GM23248 (cell line): ENCODE measurements at regions not wholly inside any gene's neighbourhood (a gene's known extent, or its start where the extent isn't known, plus 50 kb on each side); places are given as distances from the start of the nearest gene placed in this dataset.
"Not testable (repeated sequence)": the region's sequence is repeated elsewhere in the genome, so short reads cannot be mapped to it uniquely, and the experiment has no call there.

Experiments used
- DNase-seq: peaks from one replicate; pipeline ENCODE4 v3.0.0-alpha.2; 2015
- H2AFZ ChIP-seq: fragments of 200-600 bp; sonication (generic); 2 replicates; pipeline ENCODE4 v1.6.1; 2016; ENCODE audit warnings: antibody characterized with exemption
- H3F3A ChIP-seq: fragments of 200-600 bp; sonication (generic); 2 replicates; pipeline ENCODE4 v1.6.1; 2016; ENCODE audit warnings: mild to moderate bottlenecking, antibody characterized with exemption, mixed run types; ENCODE audit not compliant: insufficient read depth
- H3K27ac ChIP-seq: fragments of 200-600 bp; sonication (generic); 2 replicates; pipeline ENCODE4 v1.5.1; 2016; ENCODE audit warnings: mild to moderate bottlenecking
- H3K27me3 ChIP-seq: fragments of 200-600 bp; sonication (generic); replicated peaks from 2 replicates; pipeline ENCODE4 v1.6.1; 2016; ENCODE audit warnings: mild to moderate bottlenecking; ENCODE audit not compliant: insufficient read depth
- H3K36me3 ChIP-seq: fragments of 200-600 bp; sonication (generic); 2 replicates; pipeline ENCODE4 v1.6.1; 2016; ENCODE audit warnings: low read depth, mild to moderate bottlenecking
- H3K4me1 ChIP-seq: fragments of 200-600 bp; sonication (generic); 2 replicates; pipeline ENCODE4 v1.6.1; 2016; ENCODE audit warnings: mild to moderate bottlenecking; ENCODE audit not compliant: insufficient read depth
- H3K4me2 ChIP-seq: fragments of 200-600 bp; sonication (generic); one replicate; pipeline ENCODE4 v1.6.1; 2016; ENCODE audit warnings: mild to moderate bottlenecking; ENCODE audit not compliant: unreplicated experiment
- H3K4me3 ChIP-seq: fragments of 200-600 bp; sonication (generic); 2 replicates; pipeline ENCODE4 v1.5.1; 2016; ENCODE audit warnings: mild to moderate bottlenecking
- H3K79me2 ChIP-seq: fragments of 200-600 bp; sonication (generic); 2 replicates; pipeline ENCODE4 v1.6.1; 2016; ENCODE audit warnings: mild to moderate bottlenecking; ENCODE audit not compliant: insufficient read depth
- H3K9ac ChIP-seq: fragments of 200-600 bp; sonication (generic); 2 replicates; pipeline ENCODE4 v1.6.1; 2016; ENCODE audit warnings: mild to moderate bottlenecking
- H3K9me2 ChIP-seq: fragments of 200-600 bp; sonication (generic); 2 replicates; pipeline ENCODE4 v1.6.1; 2016; ENCODE audit warnings: mixed run types, mild to moderate bottlenecking, moderate library complexity; ENCODE audit not compliant: insufficient read depth
- H3K9me3 ChIP-seq: fragments of 200-600 bp; sonication (generic); one replicate; pipeline ENCODE4 v1.6.1; 2017; ENCODE audit warnings: low read depth
- H4K20me1 ChIP-seq: fragments of 200-600 bp; sonication (generic); 2 replicates; pipeline ENCODE4 v1.6.0; 2016; ENCODE audit not compliant: insufficient read depth
- EZH2 ChIP-seq: fragments of 200-600 bp; sonication (generic); IDR thresholded peaks from 2 replicates; pipeline ENCODE4 v1.6.1; 2018; ENCODE audit warnings: antibody characterized with exemption, mild to moderate bottlenecking; ENCODE audit not compliant: insufficient read depth, poor library complexity, severe bottlenecking
- EZH2phosphoT487 ChIP-seq: fragments of 200-600 bp; sonication (generic); IDR thresholded peaks from 2 replicates; pipeline ENCODE4 v1.6.1; 2018; ENCODE audit warnings: antibody characterized with exemption, moderate library complexity, mild to moderate bottlenecking, low read depth; ENCODE audit not compliant: insufficient read depth
- WGBS, 2 experiments: methylation state at CpG; one replicate each; pipeline ENCODE4 v1.1.6; 2015 to 2017; ENCODE audit warnings: low lambda C conversion rate in 2 of 2, low coverage in 1 of 2; ENCODE audit errors: missing lambda C conversion rate in 2 of 2; 5-methylcytosine and 5-hydroxymethylcytosine counted together
- in situ Hi-C: fragments of 300-500 bp; cut with MboI; formaldehyde crosslinking; loops from 2 replicates; pipeline ENCODE4 v1.15.0; 2020

- no peak overlapping the region for H3K4me3 ChIP-seq
- 79 to 84% methylated on average over 7 of the region's 7 CpGs for WGBS, 2 experiments
- peaks cover 12% of the 10 kb centered on the region for H3K4me1 ChIP-seq
- no peak for DNase-seq
- TF ChIP-seq EZH2: no peak
- no peak for TF ChIP-seq EZH2phosphoT487
- peaks cover 17% of the 10 kb centered on the region for H3F3A ChIP-seq
- no peak overlapping the region for H3K27ac ChIP-seq
- in situ Hi-C loops: no loop called here
- no peak overlapping the region for H3K4me2 ChIP-seq
- no peaks in the 10 kb centered on the region for H4K20me1 ChIP-seq
- H3K9me3 ChIP-seq: no peaks in the 10 kb centered on the region
- H3K9ac ChIP-seq: no peak overlapping the region
- no peaks in the 10 kb centered on the region for H3K9me2 ChIP-seq
- H3K36me3 ChIP-seq: no peaks in the 10 kb centered on the region
- H3K27me3 ChIP-seq: no peaks in the 10 kb centered on the region
- H2AFZ ChIP-seq: no peak overlapping the region
- no peaks in the 10 kb centered on the region for H3K79me2 ChIP-seq
Measured at GRCh38 chr2:234884591-234884990, 67.2 kb upstream of the SH3BP4 start.

GRCh38 chr2:234881413-234882241 lies 70.2 kb upstream of the SH3BP4 start:
- Histone ChIP-seq H3K36me3 (no peaks in the 10 kb centered on the region), H3K4me2 (no peak overlapping the region), H3F3A (peaks cover 21% of the 10 kb centered on the region), H3K9ac (no peak overlapping the region), H3K79me2 (no peaks in the 10 kb centered on the region), H3K4me1 (peaks cover 12% of the 10 kb centered on the region), H3K9me3 (no peaks in the 10 kb centered on the region), H3K27me3 (no peaks in the 10 kb centered on the region), H2AFZ (no peak overlapping the region), H3K27ac (no peak overlapping the region), H3K4me3 (0 out of 2 replicates have a peak overlapping the region, but pooled peaks have one; percentile 15), H3K9me2 (no peaks in the 10 kb centered on the region), H4K20me1 (no peaks in the 10 kb centered on the region)
- in situ Hi-C loops: no loop called here
- DNase-seq: peak; percentile 77
- TF ChIP-seq EZH2phosphoT487 (no peak), EZH2 (no peak)
- 50 to 54% methylated on average over 8 of the region's 8 CpGs for WGBS, 2 experiments

- H3K4me1 ChIP-seq: peaks cover 12% of the 10 kb centered on the region
- H3K9ac ChIP-seq: no peak overlapping the region
- H4K20me1 ChIP-seq: no peaks in the 10 kb centered on the region
- H3K79me2 ChIP-seq: no peaks in the 10 kb centered on the region
- DNase-seq: peak; percentile 67
- 0 out of 2 replicates have a peak overlapping the region, but pooled peaks have one; percentile 3 for H3K27ac ChIP-seq
- no peak overlapping the region for H2AFZ ChIP-seq
- H3F3A ChIP-seq: peaks cover 21% of the 10 kb centered on the region
- no peaks in the 10 kb centered on the region for H3K9me3 ChIP-seq
- H3K4me2 ChIP-seq: peak overlapping the region; percentile 43
- no peak for TF ChIP-seq EZH2
- no peak for TF ChIP-seq EZH2phosphoT487
- no peaks in the 10 kb centered on the region for H3K27me3 ChIP-seq
- no peak overlapping the region for H3K4me3 ChIP-seq
- H3K36me3 ChIP-seq: no peaks in the 10 kb centered on the region
- no peaks in the 10 kb centered on the region for H3K9me2 ChIP-seq
- 39 to 46% methylated on average over 7 of the region's 7 CpGs for WGBS, 2 experiments
- in situ Hi-C loops: no loop called here
Measured at GRCh38 chr2:234880551-234881211, 71.1 kb upstream of the SH3BP4 start.

GRCh38 chr2:234879671-234880455 lies 72.0 kb upstream of the SH3BP4 start:
- H3K9me2 ChIP-seq: no peaks in the 10 kb centered on the region
- TF ChIP-seq EZH2 (no peak), EZH2phosphoT487 (no peak)
- H3K9ac ChIP-seq: no peak overlapping the region
- no peaks in the 10 kb centered on the region for H3K79me2 ChIP-seq
- H3K4me3 ChIP-seq: no peak overlapping the region
- WGBS, 2 experiments: 84 to 85% methylated on average over 5 of the region's 5 CpGs
- H3K36me3 ChIP-seq: no peaks in the 10 kb centered on the region
- peaks cover 21% of the 10 kb centered on the region for H3F3A ChIP-seq
- in situ Hi-C loops: no loop called here
- H3K27me3 ChIP-seq: no peaks in the 10 kb centered on the region
- peaks cover 12% of the 10 kb centered on the region for H3K4me1 ChIP-seq
- peak; percentile 34 for DNase-seq
- peak overlapping the region; percentile 43 for H3K4me2 ChIP-seq
- H3K27ac ChIP-seq: no peak overlapping the region
- no peaks in the 10 kb centered on the region for H4K20me1 ChIP-seq
- no peaks in the 10 kb centered on the region for H3K9me3 ChIP-seq
- no peak overlapping the region for H2AFZ ChIP-seq

- H2AFZ ChIP-seq, H3K27ac ChIP-seq, DNase-seq, H3K9me2 ChIP-seq, H3K79me2 ChIP-seq, in situ Hi-C loops, H3K9ac ChIP-seq, H3K4me3 ChIP-seq, H4K20me1 ChIP-seq, H3K4me2 ChIP-seq, H3K36me3 ChIP-seq, H3K27me3 ChIP-seq, H3K9me3 ChIP-seq: not testable (repeated sequence)
- Histone ChIP-seq H3K4me1 (peaks cover 16% of the 10 kb centered on the region), H3F3A (peaks cover 21% of the 10 kb centered on the region)
- WGBS, 2 experiments: 89 to 95% methylated on average over 2 of the region's 2 CpGs
Measured at GRCh38 chr2:234876621-234877020, 75.2 kb upstream of the SH3BP4 start.
